Fibroblast of peridontal ligament (primary cell): ENCODE measurements at regions not wholly inside any gene's neighbourhood (a gene's known extent, or its start where the extent isn't known, plus 50 kb on each side); places are given as distances from the start of the nearest gene placed in this dataset.

Experiments
- DNase-seq: peaks from one replicate; pipeline ENCODE4 v3.0.0-alpha.2; 2010; ENCODE audit errors: extremely low read depth

GRCh38 chr7:17019106-17019505 lies 137.3 kb upstream of the AGR3 start:
- peak; percentile 86 for DNase-seq

- DNase-seq: no peak
Measured at GRCh38 chr7:17020250-17020649, 138.5 kb upstream of the AGR3 start.

GRCh38 chr7:17021205-17021604 lies 139.4 kb upstream of the AGR3 start:
- DNase-seq: peak; percentile 81

- DNase-seq: no peak
Measured at GRCh38 chr7:17022920-17023319, 141.1 kb upstream of the AGR3 start.

GRCh38 chr7:17026269-17026668 lies 144.5 kb upstream of the AGR3 start:
- DNase-seq: no peak

GRCh38 chr7:17027143-17027788 lies 145.5 kb upstream of the AGR3 start:
- DNase-seq: peak; percentile 87

GRCh38 chr7:17027789-17028152 lies 146.0 kb upstream of the AGR3 start:
- no peak for DNase-seq

GRCh38 chr7:17029150-17029549 lies 147.4 kb upstream of the AGR3 start:
- DNase-seq: no peak

GRCh38 chr7:17030559-17030958 lies 148.8 kb upstream of the AGR3 start:
- no peak for DNase-seq

- no peak for DNase-seq
Measured at GRCh38 chr7:17031906-17032551, 150.2 kb upstream of the AGR3 start.

GRCh38 chr7:17033245-17033644 lies 151.5 kb upstream of the AGR3 start:
- DNase-seq: no peak

- no peak for DNase-seq
Measured at GRCh38 chr7:17036584-17036983, 154.8 kb upstream of the AGR3 start.

GRCh38 chr7:17037356-17037755 lies 155.6 kb upstream of the AGR3 start:
- DNase-seq: no peak

- no peak for DNase-seq
Measured at GRCh38 chr7:17038160-17038782, 156.5 kb upstream of the AGR3 start.

- DNase-seq: peak; percentile 55
Measured at GRCh38 chr7:17038783-17039170, 157.0 kb upstream of the AGR3 start.

- DNase-seq: no peak
Measured at GRCh38 chr7:17039372-17039771, 157.6 kb upstream of the AGR3 start.

- DNase-seq: no peak
Measured at GRCh38 chr7:17040716-17041115, 158.9 kb upstream of the AGR3 start.

GRCh38 chr7:17041324-17041723 lies 159.5 kb upstream of the AGR3 start:
- DNase-seq: peak; percentile 98

- DNase-seq: no peak
Measured at GRCh38 chr7:17042211-17042610, 160.4 kb upstream of the AGR3 start.

GRCh38 chr7:17043012-17043877 lies 161.5 kb upstream of the AGR3 start:
- peak; percentile 76 for DNase-seq

GRCh38 chr7:17044396-17044795 lies 162.6 kb upstream of the AGR3 start:
- no peak for DNase-seq

GRCh38 chr7:17044861-17045260 lies 163.1 kb upstream of the AGR3 start:
- no peak for DNase-seq
